Adrenal gland (tissue), 5 donors: ENCODE measurements at regions not wholly inside any gene's neighbourhood (a gene's known extent, or its start where the extent isn't known, plus 50 kb on each side); places are given as distances from the start of the nearest gene placed in this dataset.

Experiments
- POLR2A ChIP-seq, 2 donors: fragments of 450-650 bp; IDR thresholded peaks; one replicate each; pipeline ENCODE4 v1.6.1; 2017; ENCODE audit warnings: antibody characterized with exemption in 2 of 2, mild to moderate bottlenecking in 2 of 2, moderate library complexity in 1 of 2
- TF ChIP-seq, protein P1 (sequence below), 6 experiments: fragments of 450-650 bp in 4 of 6; fragments of 200-600 bp in 2 of 6; sonication (generic) in 1 of 6; IDR thresholded peaks; 1 replicate in 5 of 6; 2 replicates in 1 of 6; pipeline versions ENCODE4 v1.5.1 to v1.8.0; 2016 to 2021; ENCODE audit warnings: antibody characterized with exemption in 6 of 6, mild to moderate bottlenecking in 2 of 6, moderate library complexity in 1 of 6
- donor health status: DM: no; HTN: no; CAD: no.

DNA sequence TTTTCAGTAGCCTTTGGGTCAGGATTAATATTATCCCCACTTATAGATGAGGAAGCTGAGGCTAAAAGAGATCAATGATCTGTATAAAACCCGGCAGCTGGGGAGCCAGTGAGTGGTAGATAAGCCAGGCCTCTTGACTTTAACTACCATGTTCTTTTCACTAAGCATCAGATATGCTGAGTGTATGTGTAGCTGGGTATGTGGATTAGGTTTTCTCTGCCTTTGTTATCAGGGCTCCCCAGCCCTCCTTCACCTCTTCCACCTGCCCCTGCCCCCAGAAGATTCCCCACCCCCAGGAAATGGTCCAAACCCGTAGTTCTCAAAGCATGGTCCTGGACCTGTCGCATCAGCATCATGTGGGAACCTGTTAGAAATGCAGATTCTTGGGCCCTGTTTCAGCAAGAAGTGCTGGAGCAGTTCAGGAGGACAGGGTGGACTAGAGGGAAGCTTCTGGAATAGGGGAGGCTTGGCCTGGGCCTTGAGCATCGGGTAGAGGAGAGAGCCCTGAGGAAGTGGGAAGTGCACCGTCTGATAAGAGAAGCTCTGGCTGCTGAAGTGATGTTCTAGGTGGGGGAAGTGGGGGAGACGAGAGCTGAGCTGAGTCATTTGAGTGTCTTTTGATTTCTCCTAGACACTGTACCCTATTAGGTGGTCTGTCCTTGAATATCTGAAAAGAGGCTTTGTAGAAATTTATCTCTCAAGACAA, 101.3 kb downstream of the HIF1AN start:
- no peak for TF ChIP-seq POLR2A (IDR thresholded peaks at IDR 0.05)
- TF ChIP-seq, protein P1, sequence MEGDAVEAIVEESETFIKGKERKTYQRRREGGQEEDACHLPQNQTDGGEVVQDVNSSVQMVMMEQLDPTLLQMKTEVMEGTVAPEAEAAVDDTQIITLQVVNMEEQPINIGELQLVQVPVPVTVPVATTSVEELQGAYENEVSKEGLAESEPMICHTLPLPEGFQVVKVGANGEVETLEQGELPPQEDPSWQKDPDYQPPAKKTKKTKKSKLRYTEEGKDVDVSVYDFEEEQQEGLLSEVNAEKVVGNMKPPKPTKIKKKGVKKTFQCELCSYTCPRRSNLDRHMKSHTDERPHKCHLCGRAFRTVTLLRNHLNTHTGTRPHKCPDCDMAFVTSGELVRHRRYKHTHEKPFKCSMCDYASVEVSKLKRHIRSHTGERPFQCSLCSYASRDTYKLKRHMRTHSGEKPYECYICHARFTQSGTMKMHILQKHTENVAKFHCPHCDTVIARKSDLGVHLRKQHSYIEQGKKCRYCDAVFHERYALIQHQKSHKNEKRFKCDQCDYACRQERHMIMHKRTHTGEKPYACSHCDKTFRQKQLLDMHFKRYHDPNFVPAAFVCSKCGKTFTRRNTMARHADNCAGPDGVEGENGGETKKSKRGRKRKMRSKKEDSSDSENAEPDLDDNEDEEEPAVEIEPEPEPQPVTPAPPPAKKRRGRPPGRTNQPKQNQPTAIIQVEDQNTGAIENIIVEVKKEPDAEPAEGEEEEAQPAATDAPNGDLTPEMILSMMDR (IDR thresholded peaks at IDR 0.05), result no peak
